Epithelial cell of esophagus (primary cell): ENCODE measurements at regions not wholly inside any gene's neighbourhood (a gene's known extent, or its start where the extent isn't known, plus 50 kb on each side); places are given as distances from the start of the nearest gene placed in this dataset.

ENCODE experiments used
- DNase-seq: peaks from one replicate; pipeline ENCODE4 v3.0.0; 2010; ENCODE audit warnings: low read depth
- H3K4me3 ChIP-seq: 2 replicates; pipeline ENCODE4 v1.5.1; 2011; ENCODE audit warnings: mild to moderate bottlenecking, low read length, control low read depth
- CTCF ChIP-seq: IDR thresholded peaks from 2 replicates; pipeline ENCODE4 v1.5.1; 2011; ENCODE audit warnings: low read depth, mild to moderate bottlenecking, low read length, control low read depth, inconsistent platforms; ENCODE audit not compliant: insufficient read depth; ENCODE audit errors: missing control alignments

GRCh38 chr9:14529629-14530028 lies 163.6 kb downstream of the ZDHHC21 start:
- no peak for TF ChIP-seq CTCF
- DNase-seq, result no peak
- no peak overlapping the region for H3K4me3 ChIP-seq

GRCh38 chr9:14529054-14529453 lies 164.2 kb downstream of the ZDHHC21 start:
- DNase-seq, result no peak
- TF ChIP-seq CTCF, result no peak
- no peak overlapping the region for H3K4me3 ChIP-seq

- no peak for DNase-seq
- H3K4me3 ChIP-seq, result no peak overlapping the region
- no peak for TF ChIP-seq CTCF
These were observed 166.7 kb downstream of the ZDHHC21 start for GRCh38 chr9:14526504-14526903.

GRCh38 chr9:14525856-14526255 lies 167.4 kb downstream of the ZDHHC21 start:
- no peak for DNase-seq
- no peak for TF ChIP-seq CTCF
- H3K4me3 ChIP-seq, result no peak overlapping the region

- TF ChIP-seq CTCF, result no peak
- H3K4me3 ChIP-seq, result no peak overlapping the region
- no peak for DNase-seq
These were observed 168.2 kb downstream of the ZDHHC21 start for GRCh38 chr9:14524873-14525515.

- no peak for TF ChIP-seq CTCF
- no peak overlapping the region for H3K4me3 ChIP-seq
- DNase-seq, result no peak
These were observed 169.7 kb downstream of the ZDHHC21 start for GRCh38 chr9:14523545-14523944.
